ENCODE measurements at regions not wholly inside any gene's neighbourhood (a gene's known extent, or its start where the extent isn't known, plus 50 kb on each side); places are given as distances from the start of the nearest gene placed in this dataset.

DNA sequence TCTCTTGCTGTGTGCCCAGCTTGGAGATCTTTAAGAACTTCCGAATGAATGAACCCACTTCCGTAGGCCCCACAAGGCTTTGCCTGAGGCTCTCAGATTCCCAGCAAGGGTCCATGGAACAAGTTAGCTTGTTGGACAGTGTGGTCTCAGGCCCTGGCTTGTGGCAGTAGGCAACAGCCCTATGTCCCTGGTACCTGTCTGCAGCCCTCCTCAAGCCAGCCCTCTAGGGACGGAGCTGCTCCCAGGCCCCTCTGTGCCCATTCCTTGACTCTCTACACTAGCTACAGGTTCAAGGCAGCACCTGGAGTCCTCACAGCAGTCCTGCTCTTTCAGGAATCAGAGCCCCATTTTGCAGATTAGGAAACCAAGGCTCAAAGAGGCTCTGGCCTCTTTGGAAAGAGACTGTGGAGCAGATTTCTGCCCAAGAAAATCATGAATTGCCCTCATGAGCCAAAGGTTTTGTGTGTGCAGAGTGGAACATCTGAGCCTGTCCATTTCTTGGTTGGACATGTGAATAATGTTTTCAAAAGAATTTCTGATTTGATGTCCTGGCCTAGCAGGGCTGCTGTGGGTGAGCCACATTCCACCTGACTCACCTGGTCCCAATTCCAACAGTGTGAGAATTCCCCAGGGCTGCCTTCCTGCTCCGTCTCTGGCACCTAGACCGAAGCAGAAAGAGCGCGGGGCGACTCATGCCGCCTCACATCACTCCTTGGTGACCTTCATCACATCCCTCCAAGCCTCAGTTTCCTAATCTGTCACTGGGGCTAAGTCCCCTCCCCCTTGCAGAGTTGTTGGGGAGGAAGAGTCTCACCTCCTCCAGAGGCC, 131.7 kb downstream of the BARX1 start (continued):
- no peak for TF ChIP-seq RAD21 (IDR thresholded peaks at IDR 0.05; ENCODE audit: insufficient read depth, low read depth, low read length)
- TF ChIP-seq, protein P1, sequence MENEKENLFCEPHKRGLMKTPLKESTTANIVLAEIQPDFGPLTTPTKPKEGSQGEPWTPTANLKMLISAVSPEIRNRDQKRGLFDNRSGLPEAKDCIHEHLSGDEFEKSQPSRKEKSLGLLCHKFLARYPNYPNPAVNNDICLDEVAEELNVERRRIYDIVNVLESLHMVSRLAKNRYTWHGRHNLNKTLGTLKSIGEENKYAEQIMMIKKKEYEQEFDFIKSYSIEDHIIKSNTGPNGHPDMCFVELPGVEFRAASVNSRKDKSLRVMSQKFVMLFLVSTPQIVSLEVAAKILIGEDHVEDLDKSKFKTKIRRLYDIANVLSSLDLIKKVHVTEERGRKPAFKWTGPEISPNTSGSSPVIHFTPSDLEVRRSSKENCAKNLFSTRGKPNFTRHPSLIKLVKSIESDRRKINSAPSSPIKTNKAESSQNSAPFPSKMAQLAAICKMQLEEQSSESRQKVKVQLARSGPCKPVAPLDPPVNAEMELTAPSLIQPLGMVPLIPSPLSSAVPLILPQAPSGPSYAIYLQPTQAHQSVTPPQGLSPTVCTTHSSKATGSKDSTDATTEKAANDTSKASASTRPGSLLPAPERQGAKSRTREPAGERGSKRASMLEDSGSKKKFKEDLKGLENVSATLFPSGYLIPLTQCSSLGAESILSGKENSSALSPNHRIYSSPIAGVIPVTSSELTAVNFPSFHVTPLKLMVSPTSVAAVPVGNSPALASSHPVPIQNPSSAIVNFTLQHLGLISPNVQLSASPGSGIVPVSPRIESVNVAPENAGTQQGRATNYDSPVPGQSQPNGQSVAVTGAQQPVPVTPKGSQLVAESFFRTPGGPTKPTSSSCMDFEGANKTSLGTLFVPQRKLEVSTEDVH (IDR thresholded peaks at IDR 0.05; ENCODE audit: low read depth, partially characterized antibody) = no peak
- TF ChIP-seq NR2F1 (conservative IDR thresholded peaks at IDR 0.05) = no peak
- no peak for TF ChIP-seq EZH2 (IDR thresholded peaks at IDR 0.05; ENCODE audit: borderline replicate concordance, control insufficient read depth, low read depth, low read length)

- RAD21 ChIA-PET (ENCODE audit: unreplicated experiment) = no interaction called here
- BruUV-seq (replicated peaks) = no TSS peak
- CTCF ChIA-PET = no interaction called here
- no peak overlapping the region for H3K27ac ChIP-seq (ENCODE audit: control insufficient read depth, insufficient read depth)
- H3K27me3 ChIP-seq (replicated peaks in 1 of 2; ENCODE audit: control insufficient read depth in 2 of 2, insufficient read depth in 2 of 2, low read length in 1 of 2) = peaks cover 0 to 1% of the 10 kb centered on the region in 2 experiments; a peak in 1 of 4 replicates
- H3K4me2 ChIP-seq (ENCODE audit: control insufficient read depth, insufficient read depth) = no peak overlapping the region
- no peak for DNase-seq (ENCODE audit: low read depth, low spot score)
- no peak for FAIRE-seq
- ATAC-seq = no peak
- POLR2A ChIA-PET = no interaction called here
- H2AFZ ChIP-seq (ENCODE audit: control insufficient read depth, low read depth, low read length) = no peak overlapping the region
- in situ Hi-C loops (cut with MboI) (no loop called here), intact Hi-C loops (cut with micrococcal nuclease; ENCODE audit: unreplicated experiment) (no loop called here)
- H3K79me2 ChIP-seq (ENCODE audit: control insufficient read depth, insufficient read depth, low read length) = no peaks in the 10 kb centered on the region
- H3K4me3 ChIP-seq = no peak overlapping the region
- SMC1A ChIA-PET (ENCODE audit: uncharacterized antibody, unreplicated experiment) = no interaction called here
- H3K9me3 ChIP-seq (replicated peaks; ENCODE audit: control insufficient read depth, insufficient read depth, low read length) = no peaks in the 10 kb centered on the region
- no peak overlapping the region for H3K9ac ChIP-seq (ENCODE audit: control insufficient read depth, insufficient read depth, low read length)
- no peaks in the 10 kb centered on the region for H3K4me1 ChIP-seq (ENCODE audit: control insufficient read depth, insufficient read depth, low read length)
- 56% methylated on average over 5 of the region's 6 CpGs for WGBS (ENCODE audit: insufficient coverage, insufficient replicate concordance, low lambda C conversion rate, missing lambda C conversion rate)
- no peaks in the 10 kb centered on the region for H3K36me3 ChIP-seq (ENCODE audit: control insufficient read depth in 2 of 2, insufficient read depth in 2 of 2, low read length in 1 of 2)
- H4K20me1 ChIP-seq (ENCODE audit: control insufficient read depth, insufficient read depth) = no peaks in the 10 kb centered on the region
- TF ChIP-seq PRDM15 (CRISPR knock-in tag; IDR thresholded peaks at IDR 0.05) (no peak), TAF1 (IDR thresholded peaks at IDR 0.05; ENCODE audit: borderline replicate concordance, low read depth, low read length) (no peak), MEF2A (IDR thresholded peaks at IDR 0.05; ENCODE audit: insufficient read depth, low read depth, low read length) (no peak), ZSCAN29 (IDR thresholded peaks at IDR 0.05) (no peak), SUZ12 (IDR thresholded peaks at IDR 0.05; ENCODE audit: unreplicated experiment) (no peak)
- TF ChIP-seq, protein P2, sequence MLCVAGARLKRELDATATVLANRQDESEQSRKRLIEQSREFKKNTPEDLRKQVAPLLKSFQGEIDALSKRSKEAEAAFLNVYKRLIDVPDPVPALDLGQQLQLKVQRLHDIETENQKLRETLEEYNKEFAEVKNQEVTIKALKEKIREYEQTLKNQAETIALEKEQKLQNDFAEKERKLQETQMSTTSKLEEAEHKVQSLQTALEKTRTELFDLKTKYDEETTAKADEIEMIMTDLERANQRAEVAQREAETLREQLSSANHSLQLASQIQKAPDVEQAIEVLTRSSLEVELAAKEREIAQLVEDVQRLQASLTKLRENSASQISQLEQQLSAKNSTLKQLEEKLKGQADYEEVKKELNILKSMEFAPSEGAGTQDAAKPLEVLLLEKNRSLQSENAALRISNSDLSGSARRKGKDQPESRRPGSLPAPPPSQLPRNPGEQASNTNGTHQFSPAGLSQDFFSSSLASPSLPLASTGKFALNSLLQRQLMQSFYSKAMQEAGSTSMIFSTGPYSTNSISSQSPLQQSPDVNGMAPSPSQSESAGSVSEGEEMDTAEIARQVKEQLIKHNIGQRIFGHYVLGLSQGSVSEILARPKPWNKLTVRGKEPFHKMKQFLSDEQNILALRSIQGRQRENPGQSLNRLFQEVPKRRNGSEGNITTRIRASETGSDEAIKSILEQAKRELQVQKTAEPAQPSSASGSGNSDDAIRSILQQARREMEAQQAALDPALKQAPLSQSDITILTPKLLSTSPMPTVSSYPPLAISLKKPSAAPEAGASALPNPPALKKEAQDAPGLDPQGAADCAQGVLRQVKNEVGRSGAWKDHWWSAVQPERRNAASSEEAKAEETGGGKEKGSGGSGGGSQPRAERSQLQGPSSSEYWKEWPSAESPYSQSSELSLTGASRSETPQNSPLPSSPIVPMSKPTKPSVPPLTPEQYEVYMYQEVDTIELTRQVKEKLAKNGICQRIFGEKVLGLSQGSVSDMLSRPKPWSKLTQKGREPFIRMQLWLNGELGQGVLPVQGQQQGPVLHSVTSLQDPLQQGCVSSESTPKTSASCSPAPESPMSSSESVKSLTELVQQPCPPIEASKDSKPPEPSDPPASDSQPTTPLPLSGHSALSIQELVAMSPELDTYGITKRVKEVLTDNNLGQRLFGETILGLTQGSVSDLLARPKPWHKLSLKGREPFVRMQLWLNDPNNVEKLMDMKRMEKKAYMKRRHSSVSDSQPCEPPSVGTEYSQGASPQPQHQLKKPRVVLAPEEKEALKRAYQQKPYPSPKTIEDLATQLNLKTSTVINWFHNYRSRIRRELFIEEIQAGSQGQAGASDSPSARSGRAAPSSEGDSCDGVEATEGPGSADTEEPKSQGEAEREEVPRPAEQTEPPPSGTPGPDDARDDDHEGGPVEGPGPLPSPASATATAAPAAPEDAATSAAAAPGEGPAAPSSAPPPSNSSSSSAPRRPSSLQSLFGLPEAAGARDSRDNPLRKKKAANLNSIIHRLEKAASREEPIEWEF (IDR thresholded peaks at IDR 0.05; ENCODE audit: insufficient replicate concordance, low read depth, low read length) = no peak
Measured at GRCh38 chr9:93822229-93822628, 132.9 kb downstream of the BARX1 start.
